ENCODE measurements at regions not wholly inside any gene's neighbourhood (a gene's known extent, or its start where the extent isn't known, plus 50 kb on each side); places are given as distances from the start of the nearest gene placed in this dataset.

- Histone ChIP-seq H3K27ac (ENCODE audit: control insufficient read depth, insufficient read depth, low read length) (no peak overlapping the region), H3K9ac (ENCODE audit: control insufficient read depth, extremely low read depth, insufficient read depth, low read length) (no peak overlapping the region), H3K4me3 (ENCODE audit: control insufficient read depth in 2 of 3, extremely low read depth in 1 of 3, insufficient read depth in 2 of 3, low read depth in 1 of 3, low read length in 3 of 3) (no peak overlapping the region), H3K79me2 (ENCODE audit: control insufficient read depth, insufficient read depth, low read length) (no peaks in the 10 kb centered on the region), H3K9me1 (ENCODE audit: control insufficient read depth, extremely low read depth, insufficient read depth, low read length) (no peaks in the 10 kb centered on the region), H3K4me2 (ENCODE audit: control insufficient read depth, extremely low read depth, insufficient read depth, low read depth, low read length) (no peak overlapping the region), H4K20me1 (ENCODE audit: control insufficient read depth, extremely low read depth, insufficient read depth, low read length) (no peaks in the 10 kb centered on the region), H3K27me3 (ENCODE audit: control insufficient read depth, extremely low read depth, insufficient read depth, low read length) (no peaks in the 10 kb centered on the region), H3K4me1 (ENCODE audit: control insufficient read depth, extremely low read depth, insufficient read depth, low read length) (no peaks in the 10 kb centered on the region), H3K36me3 (ENCODE audit: control insufficient read depth in 2 of 2, extremely low read depth in 1 of 2, insufficient read depth in 2 of 2, low read length in 2 of 2) (no peaks in the 10 kb centered on the region), H2AFZ (ENCODE audit: control insufficient read depth, low read length) (no peak overlapping the region), H3K9me3 (ENCODE audit: control insufficient read depth, low read depth, low read length) (no peaks in the 10 kb centered on the region)
- no peak for FAIRE-seq
- DNase-seq (ENCODE audit: low read depth, low spot score) = no peak
- dilution Hi-C loops (cut with MboI; ENCODE audit: extremely low pct_ligation_motif_present, low sequenced_read_pairs) = no loop called here
- TF ChIP-seq EZH2 (IDR thresholded peaks at IDR 0.05; ENCODE audit: low read length) = no peak
- TF ChIP-seq CTCF (optimal IDR thresholded peaks at IDR 0.05 in 1 of 3, IDR thresholded peaks at IDR 0.05 in 1 of 3, conservative IDR thresholded peaks at IDR 0.05 in 1 of 3; ENCODE audit: extremely low read depth in 1 of 3, insufficient read depth in 2 of 3, low read length in 3 of 3) = no peak
Observed at GRCh38 chr4:113849771-113850170, 88.2 kb upstream of the CAMK2D start.

GRCh38 chr4:113847710-113848109 is 86.2 kb upstream of the CAMK2D start:
- no peak overlapping the region for H3K9ac ChIP-seq (ENCODE audit: control insufficient read depth, extremely low read depth, insufficient read depth, low read length)
- FAIRE-seq = no peak
- TF ChIP-seq CTCF (optimal IDR thresholded peaks at IDR 0.05 in 1 of 3, IDR thresholded peaks at IDR 0.05 in 1 of 3, conservative IDR thresholded peaks at IDR 0.05 in 1 of 3; ENCODE audit: extremely low read depth in 1 of 3, insufficient read depth in 2 of 3, low read length in 3 of 3) = no peak
- TF ChIP-seq EZH2 (IDR thresholded peaks at IDR 0.05; ENCODE audit: low read length) = no peak
- DNase-seq (ENCODE audit: low read depth, low spot score) = no peak
- no peaks in the 10 kb centered on the region for H3K36me3 ChIP-seq (ENCODE audit: control insufficient read depth in 2 of 2, extremely low read depth in 1 of 2, insufficient read depth in 2 of 2, low read length in 2 of 2)
- H3K9me1 ChIP-seq (ENCODE audit: control insufficient read depth, extremely low read depth, insufficient read depth, low read length) = no peaks in the 10 kb centered on the region
- H2AFZ ChIP-seq (ENCODE audit: control insufficient read depth, low read length) = no peak overlapping the region
- no peaks in the 10 kb centered on the region for H3K9me3 ChIP-seq (ENCODE audit: control insufficient read depth, low read depth, low read length)
- no peak overlapping the region for H3K27ac ChIP-seq (ENCODE audit: control insufficient read depth, insufficient read depth, low read length)
- H3K79me2 ChIP-seq (ENCODE audit: control insufficient read depth, insufficient read depth, low read length) = no peaks in the 10 kb centered on the region
- no peaks in the 10 kb centered on the region for H3K4me1 ChIP-seq (ENCODE audit: control insufficient read depth, extremely low read depth, insufficient read depth, low read length)
- dilution Hi-C loops (cut with MboI; ENCODE audit: extremely low pct_ligation_motif_present, low sequenced_read_pairs) = no loop called here
- H3K4me2 ChIP-seq (ENCODE audit: control insufficient read depth, extremely low read depth, insufficient read depth, low read depth, low read length) = no peak overlapping the region
- H3K4me3 ChIP-seq (ENCODE audit: control insufficient read depth in 2 of 3, extremely low read depth in 1 of 3, insufficient read depth in 2 of 3, low read depth in 1 of 3, low read length in 3 of 3) = no peak overlapping the region
- H3K27me3 ChIP-seq (ENCODE audit: control insufficient read depth, extremely low read depth, insufficient read depth, low read length) = no peaks in the 10 kb centered on the region
- no peaks in the 10 kb centered on the region for H4K20me1 ChIP-seq (ENCODE audit: control insufficient read depth, extremely low read depth, insufficient read depth, low read length)

Measured in keratinocyte (primary cell).